Omental fat pad (tissue), 3 donors: ENCODE measurements at regions not wholly inside any gene's neighbourhood (a gene's known extent, or its start where the extent isn't known, plus 50 kb on each side); places are given as distances from the start of the nearest gene placed in this dataset.

Source experiments
- ATAC-seq: fragments of 150-250 bp; one replicate; pipeline ENCODE4 v1.9.1; 2016; ENCODE audit warnings: mild to moderate bottlenecking, moderate library complexity; ENCODE audit not compliant: low FRiP score
- DNase-seq: peaks from one replicate; pipeline ENCODE4 v3.0.0-alpha.2; 2019; ENCODE audit warnings: low spot score
- CTCF ChIP-seq, 3 donors: fragments of 450-650 bp; IDR thresholded peaks; one replicate each; pipeline ENCODE4 v1.5.1; 2016 to 2017; ENCODE audit warnings: antibody characterized with exemption in 3 of 3, mild to moderate bottlenecking in 3 of 3, moderate library complexity in 2 of 3

- no peak for DNase-seq
- no peak for ATAC-seq
- no peak for TF ChIP-seq CTCF (IDR thresholded peaks at IDR 0.05)
Measured at GRCh38 chr5:164475339-164475977, 970.0 kb downstream of the MAT2B start.

DNA sequence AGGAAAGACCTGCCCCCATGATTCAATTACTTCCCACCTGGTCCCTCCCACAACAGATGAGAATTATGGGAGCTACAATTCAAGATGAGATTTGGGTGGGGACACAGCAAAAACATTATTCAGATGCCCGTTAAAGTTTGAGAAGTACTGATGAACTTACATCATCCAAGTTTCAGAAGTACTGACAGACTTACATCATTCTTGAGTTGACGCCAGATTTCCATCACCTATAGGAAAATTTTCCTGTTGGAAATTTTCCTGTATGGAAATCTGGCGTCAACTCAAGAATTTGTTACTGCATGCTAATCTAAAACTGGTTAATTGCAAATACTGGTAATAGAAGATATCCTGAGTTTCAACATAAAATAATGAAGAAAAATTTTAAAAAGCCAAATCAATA is 975.9 kb downstream of the MAT2B start:
- TF ChIP-seq CTCF (IDR thresholded peaks at IDR 0.05), result no peak
- ATAC-seq (no peak), DNase-seq (no peak)

- ATAC-seq, result no peak
- DNase-seq, result no peak
- no peak for TF ChIP-seq CTCF (IDR thresholded peaks at IDR 0.05)
Measured at GRCh38 chr5:164482351-164482750, 976.9 kb downstream of the MAT2B start.

GRCh38 chr5:164484948-164485347 is 979.5 kb downstream of the MAT2B start:
- ATAC-seq (no peak), DNase-seq (no peak)
- no peak for TF ChIP-seq CTCF (IDR thresholded peaks at IDR 0.05)

- ATAC-seq (no peak), DNase-seq (no peak)
- TF ChIP-seq CTCF (IDR thresholded peaks at IDR 0.05), result no peak
Measured at GRCh38 chr5:164487939-164488338, 982.5 kb downstream of the MAT2B start.

DNA sequence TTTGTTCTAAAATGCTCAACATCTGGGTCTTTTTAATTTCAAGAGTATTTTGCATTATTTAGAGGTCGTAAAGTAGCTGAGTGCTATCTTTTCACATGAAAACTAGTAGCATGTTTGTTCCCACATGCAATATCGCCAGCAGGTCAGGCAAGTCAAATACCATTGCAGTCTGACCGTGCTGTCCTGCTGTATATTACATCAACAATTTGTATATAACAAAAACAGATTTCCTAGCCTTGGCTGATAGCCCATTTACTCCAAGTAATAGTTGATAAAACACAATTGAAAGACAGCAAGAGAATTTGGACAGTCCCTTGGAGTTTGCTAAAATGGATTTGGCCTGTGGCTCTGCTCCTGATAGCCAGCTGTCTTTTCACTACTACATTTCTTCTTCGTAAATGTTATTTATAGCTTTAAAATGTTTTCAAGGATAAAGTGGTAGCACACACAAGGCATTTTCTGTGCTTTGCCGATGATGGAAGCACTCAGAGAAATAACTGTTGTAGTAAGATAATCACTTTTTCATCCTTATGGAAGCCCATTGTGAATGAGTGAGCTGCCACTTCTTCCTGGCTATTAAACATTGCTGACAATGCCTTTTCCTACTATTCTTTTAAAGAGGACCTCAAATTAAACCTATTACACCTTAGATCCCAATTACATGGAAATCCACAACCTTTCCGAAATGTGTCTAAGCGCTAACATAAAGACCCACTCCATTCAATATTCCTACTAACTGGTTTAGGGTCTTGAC is 992.1 kb downstream of the MAT2B start:
- no peak for ATAC-seq
- no peak for TF ChIP-seq CTCF (IDR thresholded peaks at IDR 0.05)

DNA sequence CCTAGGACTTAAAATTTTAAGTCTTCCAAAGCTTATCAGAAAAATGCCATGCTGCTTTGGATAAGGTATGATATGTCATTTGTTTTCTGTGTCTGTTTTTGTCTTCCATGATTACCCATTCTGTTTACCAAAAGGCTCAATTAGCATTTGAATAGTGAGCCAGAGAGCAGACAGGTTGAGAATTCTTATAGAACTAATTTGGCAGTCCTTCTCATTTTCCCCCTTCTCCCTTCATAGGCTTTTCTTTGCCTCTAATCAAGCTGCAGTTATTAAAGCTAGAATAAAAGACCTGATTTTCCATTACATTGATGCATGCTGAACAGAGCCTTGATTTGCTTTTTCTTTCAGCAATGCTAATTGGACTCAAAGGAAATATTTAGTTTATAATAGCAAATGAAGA is 993.0 kb downstream of the MAT2B start:
- ATAC-seq (no peak), DNase-seq (no peak)

More for the DNA sequence above, 992.1 kb downstream of the MAT2B start:
- DNase-seq, result no peak

More for the DNA sequence above, 993.0 kb downstream of the MAT2B start:
- no peak for TF ChIP-seq CTCF (IDR thresholded peaks at IDR 0.05)
